Adipose tissue (tissue), 3 donors: ENCODE measurements at regions not wholly inside any gene's neighbourhood (a gene's known extent, or its start where the extent isn't known, plus 50 kb on each side); places are given as distances from the start of the nearest gene placed in this dataset.

Experiments used
- H3K27ac ChIP-seq: one replicate; pipeline ENCODE4 v1.5.1; 2013; ENCODE audit warnings: low read depth, low read length
- WGBS, 3 donors: extraction: QIAGEN DNeasy Blood & Tissue Kit; methylation state at CpG; one replicate each; pipeline ENCODE4 v1.1.7; 2013; 5-methylcytosine and 5-hydroxymethylcytosine counted together
- donor health status: healthy with polysubstance abuse.
- donor health status: Bipolar disorder and iron deficiency.
- donor health status: healthy.

GRCh38 chr5:173452119-173452905 lies 124.1 kb upstream of the STC2 start:
- no peak overlapping the region for H3K27ac ChIP-seq
- 59 to 82% (median 66%) methylated on average over 9 of the region's 9 CpGs for WGBS, 3 donors

GRCh38 chr5:173451651-173452050 lies 123.4 kb upstream of the STC2 start:
- no peak overlapping the region for H3K27ac ChIP-seq
- 66 to 91% (median 79%) methylated on average over 2 of the region's 2 CpGs for WGBS, 3 donors

DNA sequence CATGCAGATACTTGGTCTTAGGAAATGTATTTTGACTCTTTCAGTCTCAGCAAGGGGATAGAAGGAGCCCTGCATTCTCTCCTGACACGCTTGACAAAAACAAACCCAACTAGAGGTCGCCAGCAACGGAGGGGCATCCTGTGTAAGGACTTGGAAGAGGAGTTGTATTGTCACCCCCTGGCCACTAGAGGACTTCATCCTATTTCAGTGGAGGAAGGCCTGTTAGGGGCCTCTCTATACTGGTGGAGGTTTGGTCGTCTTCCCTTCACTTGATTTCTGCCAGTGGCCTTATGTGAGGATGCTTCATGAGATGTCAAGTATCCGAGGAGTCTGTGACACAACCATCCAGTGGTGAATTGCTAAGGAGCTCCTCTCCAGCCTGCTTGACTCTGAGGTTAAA lies 122.8 kb upstream of the STC2 start:
- no peak overlapping the region for H3K27ac ChIP-seq
- 69 to 80% (median 73%) methylated on average over 5 of the region's 5 CpGs for WGBS, 3 donors

- H3K27ac ChIP-seq: no peak overlapping the region
- WGBS, 3 donors: 69 to 78% (median 78%) methylated on average over 7 of the region's 7 CpGs
Observed at GRCh38 chr5:173450188-173450587, 122.0 kb upstream of the STC2 start.

- H3K27ac ChIP-seq: no peak overlapping the region
- 90 to 93% (median 90%) methylated on average over 6 of the region's 6 CpGs for WGBS, 3 donors
Observed at GRCh38 chr5:173448856-173449255, 120.6 kb upstream of the STC2 start.

DNA sequence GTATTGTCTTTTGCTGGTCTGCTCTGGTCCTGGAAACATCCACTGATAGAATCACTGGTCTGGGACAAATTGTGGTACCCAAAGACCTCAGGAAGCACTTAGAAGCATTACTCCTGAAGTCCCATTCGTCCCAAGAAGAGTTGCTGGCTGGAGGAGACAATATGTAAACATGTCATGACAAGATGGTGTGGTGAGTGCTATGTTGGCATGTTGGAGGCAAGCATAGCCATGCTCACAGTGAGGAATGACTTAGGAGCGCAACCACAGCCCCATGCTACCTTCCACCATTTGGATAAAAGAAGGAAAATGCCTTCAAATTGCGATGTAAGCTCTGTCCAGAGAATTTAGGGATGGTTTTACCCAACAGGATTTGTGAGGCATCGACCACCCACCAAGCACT lies 115.8 kb upstream of the STC2 start:
- H3K27ac ChIP-seq: no peak overlapping the region
- 76 to 84% (median 83%) methylated on average over 4 of the region's 4 CpGs for whole genome bisulfite sequencing, 3 donors

DNA sequence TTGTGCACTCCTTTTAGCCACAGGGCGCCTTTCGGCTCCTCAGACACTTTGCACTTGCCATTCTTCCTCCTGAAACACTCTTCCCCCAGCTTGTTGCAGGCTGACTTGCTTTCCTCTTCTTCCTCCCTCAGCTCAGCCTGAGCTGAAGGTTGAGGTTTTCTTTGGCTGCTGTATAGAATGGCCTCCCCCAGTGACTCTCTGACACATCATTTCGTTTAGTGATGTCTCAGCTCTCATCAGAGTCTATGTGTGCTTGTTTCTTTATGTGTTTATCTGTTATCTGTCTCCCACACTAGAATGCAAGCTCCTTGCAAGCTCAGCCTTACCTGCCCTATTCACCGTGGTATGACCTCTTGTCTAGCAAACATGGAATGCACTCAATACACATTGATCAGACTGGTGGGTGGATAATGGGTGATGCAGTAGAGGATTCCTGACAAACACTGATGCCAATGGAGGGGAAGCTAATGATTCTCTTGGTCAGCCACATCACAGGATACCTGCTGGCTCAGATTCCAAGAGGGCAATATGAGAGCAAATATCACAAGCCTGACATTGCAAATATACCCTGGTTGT lies 112.9 kb upstream of the STC2 start:
- no peak overlapping the region for H3K27ac ChIP-seq
- WGBS, 3 donors: 55 to 65% (median 65%) methylated on average over 4 of the region's 4 CpGs

DNA sequence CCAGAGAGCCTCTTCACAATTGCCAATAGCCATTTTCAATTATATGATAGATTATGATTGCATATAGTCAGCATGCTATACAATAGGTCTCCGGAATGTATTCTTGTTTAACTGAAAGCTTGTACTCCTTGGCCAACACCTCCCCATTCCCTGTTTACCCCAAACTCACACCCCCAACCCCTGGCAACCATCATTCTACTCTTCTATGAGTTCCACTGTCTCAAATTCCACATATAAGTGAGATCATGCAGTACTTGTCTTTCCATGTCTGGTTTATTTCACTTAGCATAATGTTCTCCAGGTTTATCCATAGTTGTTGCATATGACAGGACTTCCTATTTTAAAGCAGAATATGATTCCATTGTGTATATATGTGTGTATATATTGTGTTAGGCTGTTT lies 110.7 kb upstream of the STC2 start:
- 63 to 87% (median 83%) methylated on average over 1 of the region's 1 CpG for WGBS, 3 donors
- H3K27ac ChIP-seq: no peak overlapping the region

GRCh38 chr5:173435447-173435846 lies 107.2 kb upstream of the STC2 start:
- WGBS, 3 donors: 36 to 55% (median 40%) methylated on average over 15 of the region's 15 CpGs
- no peak overlapping the region for H3K27ac ChIP-seq

DNA sequence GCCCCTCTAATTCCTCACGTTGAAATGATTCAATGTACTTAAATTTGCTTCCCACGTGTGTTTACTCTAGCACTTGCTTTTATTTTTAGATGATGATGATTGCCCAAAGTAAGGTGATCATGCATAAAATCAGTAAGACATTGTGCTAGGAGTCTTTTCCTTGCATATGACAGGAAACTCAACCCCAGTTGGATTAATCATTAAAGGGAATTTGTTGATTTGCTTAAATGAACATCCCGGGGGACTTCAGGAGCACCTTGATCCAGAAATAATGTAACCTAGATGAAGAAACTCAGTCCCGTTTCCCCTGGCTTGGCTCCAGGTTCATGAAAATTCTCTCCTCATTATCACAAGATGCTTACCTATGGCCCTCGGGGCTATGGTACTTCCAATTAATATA lies 106.1 kb upstream of the STC2 start:
- WGBS, 3 donors: 65 to 81% (median 78%) methylated on average over 5 of the region's 5 CpGs
- H3K27ac ChIP-seq: no peak overlapping the region

- WGBS, 3 donors: 68 to 87% (median 81%) methylated on average over 2 of the region's 2 CpGs
- H3K27ac ChIP-seq: no peak overlapping the region
Observed at GRCh38 chr5:173430394-173430793, 102.2 kb upstream of the STC2 start.

DNA sequence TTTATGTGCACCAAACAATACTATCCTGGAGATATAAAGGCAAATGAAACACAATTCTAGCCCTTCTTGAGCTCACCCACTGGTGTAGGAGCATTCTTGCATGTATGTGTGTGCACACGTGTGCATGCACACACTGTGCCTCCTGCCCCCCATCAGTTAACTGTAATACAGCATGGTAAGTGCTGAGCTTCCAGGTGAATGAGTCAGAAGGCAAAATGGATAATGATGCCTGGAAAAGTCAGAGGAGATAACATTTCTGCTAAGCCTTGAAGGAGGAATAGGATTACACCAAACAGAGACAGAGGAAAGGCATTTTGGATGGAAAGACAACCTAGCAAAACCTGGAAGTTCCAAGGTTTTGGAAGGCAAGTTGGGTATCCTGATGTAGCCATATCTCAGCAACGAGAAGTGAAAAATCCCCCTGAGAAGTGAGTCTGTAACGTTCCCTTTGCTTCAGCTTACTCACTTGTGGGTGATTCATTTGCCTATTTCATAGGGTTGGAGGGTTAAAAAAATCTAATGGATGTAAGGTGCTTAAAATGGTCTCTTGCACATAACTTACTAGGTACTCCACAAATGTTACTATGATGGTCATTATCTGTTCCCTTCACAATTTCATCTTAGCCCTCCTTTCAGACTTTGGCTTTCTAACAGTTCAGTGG lies 101.4 kb upstream of the STC2 start:
- 71 to 85% (median 78%) methylated on average over 3 of the region's 3 CpGs for WGBS, 3 donors
- H3K27ac ChIP-seq: no peak overlapping the region

DNA sequence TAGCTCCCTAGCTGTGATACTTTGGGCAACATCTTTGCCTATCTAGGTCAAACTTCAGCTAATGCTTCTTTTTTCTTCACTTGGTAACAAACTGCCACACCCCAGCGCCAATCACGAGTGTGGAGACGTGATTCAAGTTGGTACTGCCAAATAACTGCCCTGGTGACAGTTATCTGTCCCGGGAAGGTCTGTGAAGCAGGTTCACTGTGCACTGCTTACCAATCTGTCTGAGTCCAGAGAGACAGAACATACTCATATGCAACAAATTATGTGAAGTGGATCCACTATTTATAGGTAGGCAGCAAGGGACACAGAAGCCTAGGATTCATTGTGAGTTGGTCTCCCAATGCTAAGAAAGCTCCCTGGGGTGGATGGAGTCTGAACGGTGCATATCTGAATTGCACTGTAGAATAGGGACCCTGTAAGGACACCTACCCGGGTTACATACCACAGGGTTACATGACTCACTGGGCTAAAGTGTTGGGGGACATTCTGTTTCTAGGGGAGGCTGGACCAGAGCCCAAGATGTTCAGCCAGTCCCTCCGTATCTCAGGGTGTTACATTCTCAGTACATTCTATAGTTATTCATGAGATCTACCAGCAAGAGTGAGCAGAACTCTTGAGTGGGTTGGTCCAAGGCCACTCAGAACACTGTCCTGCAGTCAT lies 95.4 kb upstream of the STC2 start:
- 74 to 80% (median 74%) methylated on average over 7 of the region's 7 CpGs for WGBS, 3 donors
- H3K27ac ChIP-seq: no peak overlapping the region

GRCh38 chr5:173420108-173420507 lies 91.9 kb upstream of the STC2 start:
- 78 to 79% (median 79%) methylated on average over 11 of the region's 11 CpGs for WGBS, 3 donors
- H3K27ac ChIP-seq: no peak overlapping the region

DNA sequence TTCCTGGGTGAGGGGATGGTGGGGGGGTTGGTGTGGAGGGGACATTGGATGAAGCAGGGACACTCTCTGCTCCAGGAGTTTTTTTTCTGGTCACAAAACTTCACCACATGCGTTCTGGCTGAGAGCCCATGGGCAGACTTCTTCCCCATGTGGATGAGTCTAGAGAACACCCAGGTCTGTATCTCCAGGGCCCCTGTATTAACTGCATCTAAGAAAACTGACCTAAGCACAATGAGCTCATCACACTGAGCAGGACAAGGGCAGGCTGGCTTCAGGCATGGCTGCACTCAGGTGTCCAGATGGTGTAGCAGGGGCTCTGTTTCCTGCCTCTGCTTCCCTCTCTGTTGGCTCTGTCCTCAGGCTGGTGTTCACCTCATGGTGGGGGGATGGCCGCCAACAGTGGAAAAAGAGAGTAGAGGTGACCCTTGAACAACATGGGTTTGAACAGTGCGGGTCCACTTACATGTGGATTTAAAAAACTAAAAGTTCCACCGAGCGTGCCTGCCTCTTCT lies 85.3 kb upstream of the STC2 start:
- no peak overlapping the region for H3K27ac ChIP-seq
- WGBS, 3 donors: 86 to 91% (median 90%) methylated on average over 5 of the region's 5 CpGs

DNA sequence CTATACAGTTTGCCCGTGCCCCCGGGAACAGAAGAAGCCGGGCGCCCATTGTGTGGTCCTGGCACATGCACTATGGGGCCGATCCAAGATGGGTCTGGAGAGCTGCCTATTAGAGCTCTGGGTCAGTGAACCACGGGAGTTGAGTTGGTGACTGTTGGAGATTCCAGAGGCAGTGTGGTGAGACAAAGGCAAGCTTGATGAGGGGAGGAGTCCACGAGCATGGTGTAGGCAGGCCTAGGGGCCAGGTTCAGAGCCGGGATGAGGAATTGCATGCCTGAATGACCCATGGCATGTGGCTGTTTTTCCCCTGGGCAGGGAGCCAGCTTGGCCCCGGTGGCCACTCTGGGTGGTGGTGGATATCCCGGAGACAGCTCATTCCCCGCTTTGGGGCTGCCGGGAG lies 84.4 kb upstream of the STC2 start:
- 72 to 80% (median 74%) methylated on average over 12 of the region's 12 CpGs for WGBS, 3 donors
- H3K27ac ChIP-seq: no peak overlapping the region

GRCh38 chr5:173411791-173412555 lies 83.8 kb upstream of the STC2 start:
- WGBS, 3 donors: 54 to 73% (median 68%) methylated on average over 10 of the region's 10 CpGs
- H3K27ac ChIP-seq: no peak overlapping the region

GRCh38 chr5:173410459-173411233 lies 82.4 kb upstream of the STC2 start:
- WGBS, 3 donors: 83 to 85% (median 83%) methylated on average over 9 of the region's 9 CpGs

More at GRCh38 chr5:173410459-173411233, 82.4 kb upstream of the STC2 start:
- H3K27ac ChIP-seq: no peak overlapping the region
